HL-60/S4 treated with retinoic acid at 250 ng/mL for 4 days and 3 days (cell line): ENCODE measurements at regions not wholly inside any gene's neighbourhood (a gene's known extent, or its start where the extent isn't known, plus 50 kb on each side); places are given as distances from the start of the nearest gene placed in this dataset.
"Not testable (repeated sequence)": the region's sequence is repeated elsewhere in the genome, so short reads cannot be mapped to it uniquely, and the experiment has no call there.

Experiments
- in situ Hi-C: fragments of 300-500 bp; cut with MboI; formaldehyde crosslinking; loops from 2 replicates; pipeline ENCODE4 v1.7.0; 2022; ENCODE audit warnings: low sequenced_read_pairs

GRCh38 chr6:99668036-99668705, 61.5 kb downstream of the PRDM13 start:
- in situ Hi-C loops, result no loop called here

GRCh38 chr6:99689916-99690685, 83.5 kb downstream of the PRDM13 start:
- in situ Hi-C loops, result no loop called here

GRCh38 chr6:99702287-99702686, 95.7 kb downstream of the PRDM13 start:
- in situ Hi-C loops, result not testable (repeated sequence)

- in situ Hi-C loops, result no loop called here
Observed at GRCh38 chr6:99709062-99709461, 102.4 kb downstream of the PRDM13 start.

- in situ Hi-C loops, result no loop called here
Observed at GRCh38 chr6:99711302-99711701, 104.7 kb downstream of the PRDM13 start.

- in situ Hi-C loops, result no loop called here
Observed at GRCh38 chr6:99711925-99712324, 105.3 kb downstream of the PRDM13 start.

- in situ Hi-C loops, result no loop called here
Observed at GRCh38 chr6:99712519-99712918, 105.9 kb downstream of the PRDM13 start.

GRCh38 chr6:99722043-99722442, 115.4 kb downstream of the PRDM13 start:
- in situ Hi-C loops, result not testable (repeated sequence)

- in situ Hi-C loops, result loop anchor here (25.0 kb wide), 1 partner anchor 243 kb away; no protein-coding TSS in a partner anchor
Observed at GRCh38 chr6:99730237-99730636, 123.6 kb downstream of the PRDM13 start.

- in situ Hi-C loops, result loop anchor here (25.0 kb wide), 1 partner anchor 249 kb away; no protein-coding TSS in a partner anchor
Observed at GRCh38 chr6:99736302-99736701, 129.7 kb downstream of the PRDM13 start.

GRCh38 chr6:99739526-99739925, 132.9 kb downstream of the PRDM13 start:
- in situ Hi-C loops, result loop anchor here (25.0 kb wide), 1 partner anchor 252 kb away; no protein-coding TSS in a partner anchor

- in situ Hi-C loops, result loop anchor here (25.0 kb wide), 1 partner anchor 254 kb away; no protein-coding TSS in a partner anchor
Observed at GRCh38 chr6:99741092-99741491, 134.5 kb downstream of the PRDM13 start.

GRCh38 chr6:99743647-99744046, 137.0 kb downstream of the PRDM13 start:
- in situ Hi-C loops, result loop anchor here (25.0 kb wide), 1 partner anchor 256 kb away; no protein-coding TSS in a partner anchor

GRCh38 chr6:99745651-99746050, 139.0 kb downstream of the PRDM13 start:
- in situ Hi-C loops, result loop anchor here (25.0 kb wide), 1 partner anchor 258 kb away; no protein-coding TSS in a partner anchor

- in situ Hi-C loops, result loop anchor here (25.0 kb wide), 1 partner anchor 259 kb away; no protein-coding TSS in a partner anchor
Observed at GRCh38 chr6:99746261-99746895, 139.7 kb downstream of the PRDM13 start.

GRCh38 chr6:99761711-99762110, 155.1 kb downstream of the PRDM13 start:
- in situ Hi-C loops, result no loop called here

- in situ Hi-C loops, result no loop called here
Observed at GRCh38 chr6:99768166-99768565, 161.5 kb downstream of the PRDM13 start.

- in situ Hi-C loops, result no loop called here
Observed at GRCh38 chr6:99779631-99780555, 173.3 kb downstream of the PRDM13 start.

GRCh38 chr6:99780556-99780885, 173.9 kb downstream of the PRDM13 start:
- in situ Hi-C loops, result no loop called here

- in situ Hi-C loops, result no loop called here
Observed at GRCh38 chr6:99789767-99790166, 183.1 kb downstream of the PRDM13 start.
